Stomach (tissue), 8 donors: ENCODE measurements at regions not wholly inside any gene's neighbourhood (a gene's known extent, or its start where the extent isn't known, plus 50 kb on each side); places are given as distances from the start of the nearest gene placed in this dataset.

Source experiments
- DNase-seq, 2 donors: peaks; one replicate each; pipeline versions ENCODE4 v3.0.0 to v3.0.0-alpha.2; 2013 to 2019
- H3K27ac ChIP-seq, 5 donors: fragments of 200-600 bp in 4 of 5; sonication (generic) in 4 of 5; one replicate each; pipeline ENCODE4 v1.5.1; 2013 to 2019; ENCODE audit warnings: mild to moderate bottlenecking in 1 of 5, moderate library complexity in 1 of 5
- H3K27me3 ChIP-seq, 3 donors: fragments of 200-600 bp; sonication (generic); one replicate each; pipeline ENCODE4 v1.5.1; 2017 to 2019; ENCODE audit warnings: mixed run types in 1 of 3
- H3K36me3 ChIP-seq, 4 donors: fragments of 200-600 bp; sonication (generic); 1 replicate in 3 of 4; 2 replicates in 1 of 4; pipeline ENCODE4 v1.5.1; 2016 to 2019
- H3K4me1 ChIP-seq, 4 donors: fragments of 200-600 bp; sonication (generic); one replicate each; pipeline ENCODE4 v1.5.1; 2016 to 2019
- H3K4me3 ChIP-seq, 4 donors: fragments of 200-600 bp; sonication (generic) in 3 of 4; one replicate each; pipeline ENCODE4 v1.5.1; 2016 to 2019; ENCODE audit warnings: mild to moderate bottlenecking in 1 of 4
- H3K9me3 ChIP-seq, 4 donors: fragments of 200-600 bp; sonication (generic); one replicate each; pipeline ENCODE4 v1.5.1; 2016 to 2019
- CTCF ChIP-seq, 7 experiments: fragments of 450-650 bp in 4 of 7; fragments of 200-600 bp in 3 of 7; sonication (generic) in 3 of 7; IDR thresholded peaks; one replicate each; pipeline ENCODE4 v1.5.1; 2016 to 2019; ENCODE audit warnings: antibody characterized with exemption in 7 of 7, control low read depth in 2 of 7, mild to moderate bottlenecking in 1 of 7
- EP300 ChIP-seq: sonication (generic); formaldehyde crosslinking; IDR thresholded peaks from one replicate; pipeline ENCODE4 v1.6.1; 2017; ENCODE audit warnings: antibody characterized with exemption
- POLR2A ChIP-seq, 4 donors: fragments of 450-650 bp; IDR thresholded peaks; one replicate each; pipeline ENCODE4 v1.6.1; 2016; ENCODE audit warnings: antibody characterized with exemption in 4 of 4, control low read depth in 2 of 4, mild to moderate bottlenecking in 1 of 4, moderate library complexity in 1 of 4
- POLR2AphosphoS5 ChIP-seq, 3 donors: sonication (generic); formaldehyde crosslinking; IDR thresholded peaks; one replicate each; pipeline ENCODE4 v1.6.1; 2016; ENCODE audit warnings: antibody characterized with exemption in 3 of 3
- WGBS, 5 donors: extraction: QIAGEN DNeasy Blood & Tissue Kit in 3 of 5; methylation state at CpG; one replicate each; pipeline versions ENCODE4 v1.1.5 to v1.1.7; 2013 to 2018; 5-methylcytosine and 5-hydroxymethylcytosine counted together
- intact Hi-C: fragments of 100-400 bp; cut with DNase I; formaldehyde crosslinking; loops from one replicate; pipeline ENCODE4 v1.15.1; 2023; ENCODE audit warnings: low total_unique reads
- donor health status: healthy with polysubstance abuse.
- donor health status: Bipolar disorder and iron deficiency.
- donor health status: healthy.

GRCh38 chr7:45460379-45460778, 113.8 kb upstream of the ADCY1 start:
- Histone ChIP-seq H3K9me3 (peaks cover 0 to 5% (median 0%) of the 10 kb centered on the region in 4 donors), H3K27ac (no peak overlapping the region), H3K27me3 (peaks cover 0 to 4% (median 0%) of the 10 kb centered on the region in 3 donors), H3K4me1 (no peaks in the 10 kb centered on the region), H3K36me3 (no peaks in the 10 kb centered on the region), H3K4me3 (no peak overlapping the region)
- intact Hi-C loops = no loop called here
- no peak for TF ChIP-seq POLR2AphosphoS5 (IDR thresholded peaks at IDR 0.05)
- TF ChIP-seq CTCF (IDR thresholded peaks at IDR 0.05) = no peak
- no peak for TF ChIP-seq EP300
- no peak for TF ChIP-seq POLR2A (IDR thresholded peaks at IDR 0.05)
- no peak for DNase-seq
- 46 to 73% (median 57%) methylated on average over 3 of the region's 3 CpGs for WGBS, 5 donors

- no peaks in the 10 kb centered on the region for H3K4me1 ChIP-seq
- H3K9me3 ChIP-seq = peaks cover 0 to 5% (median 0%) of the 10 kb centered on the region in 4 donors
- intact Hi-C loops = no loop called here
- no peak overlapping the region for H3K27ac ChIP-seq
- H3K36me3 ChIP-seq = no peaks in the 10 kb centered on the region
- no peaks in the 10 kb centered on the region for H3K27me3 ChIP-seq
- WGBS, 5 donors = 76 to 82% (median 79%) methylated on average over 3 of the region's 3 CpGs
- no peak overlapping the region for H3K4me3 ChIP-seq
- no peak for DNase-seq
- no peak for TF ChIP-seq POLR2AphosphoS5 (IDR thresholded peaks at IDR 0.05)
- TF ChIP-seq POLR2A (IDR thresholded peaks at IDR 0.05) = no peak
- no peak for TF ChIP-seq CTCF (IDR thresholded peaks at IDR 0.05)
- TF ChIP-seq EP300 = no peak
Observed at GRCh38 chr7:45461026-45461425, 113.1 kb upstream of the ADCY1 start.

- no peaks in the 10 kb centered on the region for H3K27me3 ChIP-seq
- no peak for DNase-seq
- no peaks in the 10 kb centered on the region for H3K36me3 ChIP-seq
- H3K4me1 ChIP-seq = no peaks in the 10 kb centered on the region
- no peak for TF ChIP-seq POLR2AphosphoS5 (IDR thresholded peaks at IDR 0.05)
- TF ChIP-seq CTCF (IDR thresholded peaks at IDR 0.05) = no peak
- TF ChIP-seq EP300 = no peak
- TF ChIP-seq POLR2A (IDR thresholded peaks at IDR 0.05) = no peak
- 70 to 87% (median 75%) methylated on average over 1 of the region's 1 CpG for WGBS, 5 donors
- no peak overlapping the region for H3K27ac ChIP-seq
- intact Hi-C loops = no loop called here
- H3K9me3 ChIP-seq = peaks cover 0 to 6% (median 2%) of the 10 kb centered on the region in 4 donors
- no peak overlapping the region for H3K4me3 ChIP-seq
Observed at GRCh38 chr7:45469103-45469502, 105.1 kb upstream of the ADCY1 start.

GRCh38 chr7:45470031-45470430, 104.1 kb upstream of the ADCY1 start:
- intact Hi-C loops = no loop called here
- 92 to 98% (median 96%) methylated on average over 3 of the region's 3 CpGs for WGBS, 5 donors
- TF ChIP-seq POLR2AphosphoS5 (IDR thresholded peaks at IDR 0.05) (no peak), POLR2A (IDR thresholded peaks at IDR 0.05) (no peak), CTCF (IDR thresholded peaks at IDR 0.05) (no peak), EP300 (no peak)
- Histone ChIP-seq H3K4me1 (no peaks in the 10 kb centered on the region), H3K27ac (no peak overlapping the region), H3K9me3 (peaks cover 0 to 6% (median 2%) of the 10 kb centered on the region in 4 donors), H3K27me3 (no peaks in the 10 kb centered on the region), H3K4me3 (no peak overlapping the region), H3K36me3 (no peaks in the 10 kb centered on the region)
- DNase-seq = no peak
